HEK293T (cell line): ENCODE measurements at regions not wholly inside any gene's neighbourhood (a gene's known extent, or its start where the extent isn't known, plus 50 kb on each side); places are given as distances from the start of the nearest gene placed in this dataset.

Experiments
- CTCF ChIA-PET: fragments of 350-600 bp; formaldehyde crosslinking; extraction: SDS; loops from one replicate; lab custom pipeline; 2021; ENCODE audit warnings: antibody characterized with exemption, inconsistent platforms; lab: Yijun Ruan, JAX
- POLR2A ChIA-PET: fragments of 350-600 bp; formaldehyde crosslinking; extraction: SDS; loops from one replicate; lab custom pipeline; 2020; ENCODE audit warnings: antibody characterized with exemption, inconsistent platforms; lab: Yijun Ruan, JAX
- DNase-seq: peaks from one replicate; pipeline ENCODE4 v3.0.0; 2012; ENCODE audit warnings: mixed read lengths; ENCODE audit errors: extremely low spot score
- ARNT ChIP-seq: fragments of 450-650 bp; IDR thresholded peaks from 2 replicates; pipeline ENCODE4 v1.6.1; 2017; ENCODE audit warnings: mild to moderate bottlenecking
- BHLHE40 ChIP-seq: fragments of 450-650 bp; IDR thresholded peaks from 2 replicates; pipeline ENCODE4 v1.6.1; 2016; ENCODE audit warnings: mild to moderate bottlenecking, moderate library complexity, borderline replicate concordance
- CTBP1 ChIP-seq: fragments of 450-650 bp; IDR thresholded peaks from 2 replicates; pipeline ENCODE4 v1.6.1; 2016; ENCODE audit warnings: borderline replicate concordance
- ELF4 ChIP-seq: fragments of 450-650 bp; IDR thresholded peaks from 2 replicates; pipeline ENCODE4 v1.6.1; 2017; ENCODE audit warnings: antibody characterized with exemption
- FOXA1 ChIP-seq: fragments of 450-650 bp; IDR thresholded peaks from 2 replicates; pipeline ENCODE4 v1.6.1; 2016; ENCODE audit warnings: mild to moderate bottlenecking
- FOXK2 ChIP-seq: fragments of 450-650 bp; IDR thresholded peaks from 2 replicates; pipeline ENCODE4 v1.6.1; 2016; ENCODE audit warnings: mild to moderate bottlenecking
- FOXM1 ChIP-seq: fragments of 450-650 bp; IDR thresholded peaks from 2 replicates; pipeline ENCODE4 v1.6.1; 2017; ENCODE audit warnings: mild to moderate bottlenecking, borderline replicate concordance
- HDGF ChIP-seq: fragments of 450-650 bp; IDR thresholded peaks from 2 replicates; pipeline ENCODE4 v1.6.1; 2017; ENCODE audit warnings: antibody characterized with exemption, borderline replicate concordance
- L3MBTL2 ChIP-seq: fragments of 450-650 bp; conservative IDR thresholded peaks from 2 replicates; pipeline ENCODE4 v1.6.1; 2016; ENCODE audit warnings: mild to moderate bottlenecking
- LEF1 ChIP-seq: fragments of 450-650 bp; IDR thresholded peaks from 2 replicates; pipeline ENCODE4 v1.6.1; 2017; ENCODE audit warnings: mild to moderate bottlenecking, borderline replicate concordance
- NFRKB ChIP-seq: fragments of 450-650 bp; IDR thresholded peaks from 2 replicates; pipeline ENCODE4 v1.6.1; 2016; ENCODE audit warnings: mild to moderate bottlenecking, moderate library complexity
- PKNOX1 ChIP-seq: fragments of 450-650 bp; IDR thresholded peaks from 2 replicates; pipeline ENCODE4 v1.6.1; 2016
- SP1 ChIP-seq: fragments of 450-650 bp; IDR thresholded peaks from 2 replicates; pipeline ENCODE4 v1.6.1; 2017
- SUZ12 ChIP-seq: fragments of 450-650 bp; IDR thresholded peaks from 2 replicates; pipeline ENCODE4 v1.6.1; 2016; ENCODE audit warnings: mild to moderate bottlenecking
- TARDBP ChIP-seq: fragments of 450-650 bp; IDR thresholded peaks from 2 replicates; pipeline ENCODE4 v1.6.1; 2016
- ZNF384 ChIP-seq: fragments of 450-650 bp; IDR thresholded peaks from 2 replicates; pipeline ENCODE4 v1.6.1; 2016

- no peak for TF ChIP-seq SUZ12
- CTCF ChIA-PET, result no interaction called here
- POLR2A ChIA-PET, result no interaction called here
- DNase-seq, result no peak
These were observed 135.3 kb downstream of the UTP18 start for GRCh38 chr17:51395621-51396020.

- ChIA-PET POLR2A (interaction anchor here (0.6 kb wide), 1 partner anchor 99 kb away, joined by 3 read pairs; no protein-coding TSS in a partner anchor), CTCF (no interaction called here)
- no peak for DNase-seq
- TF ChIP-seq SP1 (no peak), ZNF384 (no peak), FOXK2 (no peak), FOXA1 (no peak), ARNT (no peak), BHLHE40 (no peak), L3MBTL2 (no peak), SUZ12 (no peak), PKNOX1 (no peak)
These were observed 137.2 kb downstream of the UTP18 start for GRCh38 chr17:51397361-51398127.

- DNase-seq, result no peak
- ChIA-PET POLR2A (interaction anchor here (0.6 kb wide), 1 partner anchor 99 kb away, joined by 3 read pairs; no protein-coding TSS in a partner anchor), CTCF (no interaction called here)
- TF ChIP-seq LEF1 (no peak), CTBP1 (no peak), FOXM1 (no peak), ELF4 (no peak)
These were observed 137.8 kb downstream of the UTP18 start for GRCh38 chr17:51398128-51398525.

GRCh38 chr17:51398687-51399086, 138.3 kb downstream of the UTP18 start:
- CTCF ChIA-PET, result no interaction called here
- POLR2A ChIA-PET, result no interaction called here

DNA sequence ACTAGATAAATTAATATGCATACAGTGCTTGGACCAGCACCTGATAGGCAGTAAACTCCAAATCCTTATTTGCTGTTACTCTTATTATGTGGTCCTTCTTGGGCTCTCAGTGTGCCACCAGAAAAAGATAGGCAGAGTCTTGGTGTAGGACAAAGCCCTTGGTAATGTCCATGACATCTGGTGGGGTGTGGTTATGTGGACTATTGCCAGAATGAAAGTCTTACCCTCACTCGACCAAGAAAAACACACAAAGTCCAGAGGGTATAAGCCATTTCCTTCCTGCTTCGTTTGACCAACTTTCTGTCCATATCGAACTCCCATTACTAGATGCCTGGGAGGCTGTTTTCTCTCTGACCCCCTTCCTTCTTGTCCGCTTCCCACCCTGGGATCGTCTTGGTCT, 140.9 kb downstream of the UTP18 start:
- POLR2A ChIA-PET, result no interaction called here
- no peak for TF ChIP-seq ZNF384
- TF ChIP-seq FOXK2, result no peak
- TF ChIP-seq TARDBP, result no peak
- TF ChIP-seq LEF1, result no peak
- TF ChIP-seq SUZ12, result no peak
- no peak for TF ChIP-seq HDGF
- TF ChIP-seq FOXA1, result no peak
- no peak for TF ChIP-seq PKNOX1
- no peak for TF ChIP-seq BHLHE40
- TF ChIP-seq L3MBTL2, result no peak
- TF ChIP-seq NFRKB, result no peak
- TF ChIP-seq CTBP1, result no peak
- no peak for TF ChIP-seq ARNT
- no peak for TF ChIP-seq FOXM1
- no peak for TF ChIP-seq ELF4

More at GRCh38 chr17:51398687-51399086, 138.3 kb downstream of the UTP18 start:
- no peak for DNase-seq
- TF ChIP-seq ELF4, result no peak
- TF ChIP-seq HDGF, result no peak
- no peak for TF ChIP-seq SP1
- TF ChIP-seq FOXM1, result no peak
- TF ChIP-seq SUZ12, result no peak
- no peak for TF ChIP-seq BHLHE40
- TF ChIP-seq PKNOX1, result no peak
- TF ChIP-seq FOXK2, result no peak
- TF ChIP-seq LEF1, result no peak
- TF ChIP-seq FOXA1, result no peak
- no peak for TF ChIP-seq NFRKB
- TF ChIP-seq TARDBP, result no peak
- no peak for TF ChIP-seq ZNF384
- TF ChIP-seq CTBP1, result no peak
- no peak for TF ChIP-seq L3MBTL2
- no peak for TF ChIP-seq ARNT

DNA sequence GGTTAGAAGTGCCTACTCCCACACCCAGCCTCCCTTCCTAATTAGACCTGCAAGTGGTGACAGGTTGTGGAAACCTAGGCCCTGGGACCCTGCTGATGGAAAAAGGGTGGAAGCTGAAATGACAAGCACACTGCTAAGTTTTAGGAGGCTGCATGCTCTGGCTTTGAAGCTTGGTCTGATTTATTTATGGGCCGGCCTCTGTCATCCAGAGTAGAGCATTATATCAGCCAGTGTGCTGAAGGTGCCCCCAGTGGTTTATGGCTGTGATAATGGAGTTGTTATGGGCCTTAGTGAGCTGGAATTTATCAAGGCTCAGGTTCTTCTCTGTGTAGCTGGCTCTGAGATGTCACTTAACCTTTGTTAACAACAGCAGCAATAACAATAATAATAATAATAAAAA, 142.6 kb downstream of the UTP18 start:
- ChIA-PET CTCF (interaction anchor here (0.6 to 1.1 kb wide), 3 partner anchors 11 to 59 kb away, joined by 3 to 5 read pairs (median 3); no protein-coding TSS in a partner anchor), POLR2A (interaction anchor here (0.6 to 1.7 kb wide), 2 partner anchors 14 to 64 kb away, joined by 3 to 4 read pairs; no protein-coding TSS in a partner anchor)
- no peak for TF ChIP-seq L3MBTL2
- TF ChIP-seq PKNOX1, result peak; percentile 55
- DNase-seq, result peak; percentile 27

More for the DNA sequence above, 140.9 kb downstream of the UTP18 start:
- DNase-seq, result no peak
- CTCF ChIA-PET, result no interaction called here
